ENCODE measurements at regions not wholly inside any gene's neighbourhood (a gene's known extent, or its start where the extent isn't known, plus 50 kb on each side); places are given as distances from the start of the nearest gene placed in this dataset.
"Not testable (repeated sequence)": the region's sequence is repeated elsewhere in the genome, so short reads cannot be mapped to it uniquely, and the experiment has no call there.

DNA sequence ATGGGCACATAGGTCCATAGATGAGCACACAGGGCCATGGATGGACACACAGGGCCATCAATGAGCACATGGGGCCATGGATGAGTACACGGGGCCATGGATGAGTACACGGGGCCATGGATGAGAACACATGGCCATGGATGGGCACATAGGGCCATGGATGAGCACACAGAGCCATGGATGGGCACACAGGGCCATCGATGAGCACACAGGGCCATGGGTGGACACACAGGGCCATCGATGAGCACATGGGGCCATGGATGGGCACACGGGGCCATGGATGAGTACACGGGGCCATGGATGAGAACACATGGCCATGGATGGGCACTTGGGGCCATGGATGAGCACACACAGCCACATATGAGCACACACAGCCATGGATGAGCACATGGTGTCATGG, 192.6 kb upstream of the HDAC4 start:
- Mint-ChIP-seq H3K27me3 (peaks cover 0 to 6% (median 0%) of the 10 kb centered on the region in 3 donors), H3K4me1 (peaks cover 0 to 4% (median 0%) of the 10 kb centered on the region in 3 donors), H3K36me3 (no peaks in the 10 kb centered on the region), H3K27ac (peak overlapping the region in 1 of 6 donors; percentile 82), H3K9me3 (peaks cover 1 to 18% (median 5%) of the 10 kb centered on the region in 7 donors), H3K4me3 (no peak overlapping the region)
- no peak for ATAC-seq (ENCODE audit: low read depth in 2 of 2)
- DNase-seq: no peak

DNA sequence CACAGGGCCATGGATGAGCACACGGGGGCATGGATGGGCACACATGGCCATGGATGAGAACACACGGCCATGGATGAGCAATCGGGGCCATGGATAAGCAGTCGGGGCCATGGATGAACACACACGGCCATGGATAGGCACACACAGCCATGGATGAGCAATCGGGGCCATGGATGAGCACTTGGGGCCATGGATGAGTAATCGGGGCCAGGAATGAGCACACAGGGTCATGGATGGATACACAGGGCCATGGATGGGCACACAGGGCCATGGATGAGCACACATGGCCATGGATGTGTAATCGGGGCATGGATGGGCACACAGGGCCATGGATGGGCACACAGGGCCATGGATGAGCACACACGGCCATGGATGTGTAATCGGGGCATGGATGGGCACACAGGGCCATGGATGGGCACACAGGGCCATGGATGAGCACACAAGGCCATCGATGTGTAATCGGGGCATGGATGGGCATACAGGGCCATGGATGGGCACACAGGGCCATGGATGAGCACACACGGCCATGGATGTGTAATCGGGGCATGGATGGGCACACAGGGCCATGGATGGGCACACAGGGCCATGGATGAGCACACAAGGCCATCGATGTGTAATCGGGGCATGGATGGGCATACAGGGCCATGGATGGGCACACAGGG, 191.9 kb upstream of the HDAC4 start:
- DNase-seq; H3K4me1 Mint-ChIP-seq; H3K4me3 Mint-ChIP-seq; H3K36me3 Mint-ChIP-seq; ATAC-seq (ENCODE audit: low read depth in 2 of 2); H3K27me3 Mint-ChIP-seq: not testable (repeated sequence)
- peak overlapping the region in 1 of 6 donors; percentile 50 for H3K27ac Mint-ChIP-seq
- peaks cover 1 to 18% (median 5%) of the 10 kb centered on the region in 7 donors for H3K9me3 Mint-ChIP-seq

DNA sequence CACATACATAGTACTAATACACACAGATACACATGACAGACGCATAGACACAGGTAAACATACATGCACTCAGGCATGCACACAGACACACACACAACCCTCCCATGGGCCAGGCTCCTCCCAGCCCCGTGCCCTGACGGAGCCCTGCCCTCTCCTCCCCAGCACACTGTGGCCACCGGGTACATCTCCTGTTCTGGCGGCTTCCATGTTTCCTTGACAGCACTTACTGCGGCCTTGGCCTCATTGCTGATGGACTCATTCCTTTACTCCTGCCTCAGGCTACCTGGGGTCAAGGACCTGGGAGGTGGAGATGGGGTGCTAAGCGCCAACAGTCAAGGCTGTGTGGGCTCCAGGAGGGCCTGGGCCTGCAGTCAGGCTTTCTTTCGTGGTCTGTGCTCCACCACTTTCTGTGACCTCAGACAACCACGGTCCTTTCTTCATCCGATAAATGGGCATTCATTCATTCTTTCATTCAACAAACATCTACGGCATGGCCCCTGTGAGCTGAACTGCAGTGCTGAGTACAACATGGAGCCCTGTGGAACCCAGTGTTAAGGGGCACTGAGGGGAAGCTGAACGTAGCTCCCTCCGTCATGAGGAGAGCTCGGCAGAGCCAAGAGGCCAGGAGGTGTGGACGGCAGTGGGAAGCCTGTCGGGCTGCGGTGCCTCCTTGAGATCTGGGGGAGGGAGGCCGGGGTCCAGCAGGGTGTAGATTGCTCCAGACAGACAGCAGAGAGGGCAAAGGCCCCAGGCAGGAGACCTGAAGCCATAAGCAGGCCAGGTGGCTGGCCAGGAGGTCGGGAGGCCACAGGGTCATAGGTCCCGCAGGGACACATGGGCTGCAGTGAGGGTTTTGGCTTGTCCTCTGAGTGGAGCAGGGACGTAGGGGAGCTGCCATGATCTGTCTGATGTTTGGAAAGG, 190.4 kb upstream of the HDAC4 start:
- peaks cover 0 to 4% (median 0%) of the 10 kb centered on the region in 3 donors for H3K4me1 Mint-ChIP-seq
- no peaks in the 10 kb centered on the region for H3K36me3 Mint-ChIP-seq
- ATAC-seq (ENCODE audit: low read depth in 2 of 2) (no peak), DNase-seq (no peak)
- H3K27ac Mint-ChIP-seq: peak overlapping the region in 4 of 6 donors; percentile 5 to 82 (median 50)
- H3K27me3 Mint-ChIP-seq: peaks cover 0 to 17% (median 4%) of the 10 kb centered on the region in 3 donors
- peaks cover 1 to 18% (median 5%) of the 10 kb centered on the region in 7 donors for H3K9me3 Mint-ChIP-seq
- H3K4me3 Mint-ChIP-seq: no peak overlapping the region

DNA sequence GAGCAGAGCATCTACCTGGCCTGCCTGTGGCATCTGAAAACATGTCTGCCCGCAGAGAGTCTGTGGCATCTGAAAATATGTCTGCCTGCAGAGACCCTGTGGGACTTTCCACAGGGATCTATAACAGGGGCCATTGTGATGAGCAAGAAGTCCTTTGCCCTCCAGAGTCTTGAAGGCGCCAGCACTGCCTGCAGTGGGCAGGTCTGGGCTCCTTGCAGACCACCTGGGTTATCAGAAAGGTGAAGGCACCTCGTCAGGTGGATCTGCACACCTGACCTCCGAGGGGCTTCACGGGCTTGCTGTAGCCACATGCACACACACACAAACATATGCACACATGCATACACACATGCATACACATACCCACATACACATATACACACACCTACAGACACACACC, 189.5 kb upstream of the HDAC4 start:
- Mint-ChIP-seq H3K27me3 (peaks cover 1 to 20% (median 4%) of the 10 kb centered on the region in 3 donors), H3K4me1 (peaks cover 0 to 4% (median 0%) of the 10 kb centered on the region in 3 donors), H3K36me3 (no peaks in the 10 kb centered on the region), H3K27ac (no peak overlapping the region), H3K9me3 (peaks cover 1 to 18% (median 5%) of the 10 kb centered on the region in 7 donors), H3K4me3 (no peak overlapping the region)
- no peak for DNase-seq
- no peak for ATAC-seq (ENCODE audit: low read depth in 2 of 2)

DNA sequence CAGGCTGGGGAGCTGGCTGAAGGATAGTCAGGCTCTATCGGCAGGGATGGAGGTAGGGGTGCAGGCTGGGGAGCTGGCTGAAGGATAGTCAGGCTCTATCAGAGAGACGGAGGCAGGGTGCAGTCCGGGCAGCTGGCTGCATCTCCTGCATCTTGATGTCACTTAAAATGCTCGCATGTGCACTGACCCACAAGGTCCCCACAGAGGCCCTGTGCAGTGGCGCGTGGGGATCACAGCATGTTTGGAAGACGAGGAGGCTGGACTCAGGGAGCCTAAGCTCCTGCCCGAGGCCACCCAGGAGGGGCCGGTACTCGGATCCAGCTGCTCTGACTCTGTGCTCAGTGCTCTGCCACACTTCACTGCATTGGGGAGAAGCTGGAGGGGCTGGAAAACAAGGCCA, 189.0 kb upstream of the HDAC4 start:
- H3K4me1 Mint-ChIP-seq: peaks cover 0 to 4% (median 0%) of the 10 kb centered on the region in 3 donors

DNA sequence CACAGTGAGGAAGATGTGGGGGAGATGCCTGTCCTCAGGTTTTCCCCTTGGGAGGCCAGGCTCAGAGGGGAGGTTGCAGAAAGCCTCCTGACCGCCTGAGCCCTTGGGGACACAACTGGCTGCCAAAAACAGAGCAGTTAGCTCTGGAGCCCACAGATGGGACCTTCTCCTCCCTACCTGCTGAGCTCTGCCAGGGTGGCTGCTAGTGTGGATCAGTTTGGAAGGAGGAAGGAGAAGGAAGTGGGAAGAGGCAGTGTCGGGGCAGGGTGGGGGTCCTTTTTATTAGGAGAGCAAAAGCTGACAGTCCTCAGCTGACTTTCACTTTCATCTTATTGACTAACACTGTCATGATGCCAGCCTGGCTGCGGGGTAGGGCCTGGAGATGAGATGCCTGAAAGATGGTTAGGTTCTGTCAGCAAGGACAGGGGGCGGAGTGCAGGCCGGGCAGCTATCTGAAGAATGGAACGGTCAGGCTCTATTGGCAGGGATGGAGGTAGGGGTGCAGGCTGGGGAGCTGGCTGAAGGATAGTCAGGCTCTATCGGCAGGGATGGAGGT, 188.5 kb upstream of the HDAC4 start:
- H3K4me1 Mint-ChIP-seq: peaks cover 0 to 4% (median 0%) of the 10 kb centered on the region in 3 donors
- H3K27ac Mint-ChIP-seq: peak overlapping the region in 1 of 6 donors; percentile 77
- H3K36me3 Mint-ChIP-seq: no peaks in the 10 kb centered on the region
- no peak overlapping the region for H3K4me3 Mint-ChIP-seq
- ATAC-seq (ENCODE audit: low read depth in 2 of 2) (no peak), DNase-seq (no peak)
- peaks cover 4 to 26% (median 10%) of the 10 kb centered on the region in 3 donors for H3K27me3 Mint-ChIP-seq
- peaks cover 0 to 18% (median 5%) of the 10 kb centered on the region in 7 donors for H3K9me3 Mint-ChIP-seq

More for the DNA sequence above, 189.0 kb upstream of the HDAC4 start:
- DNase-seq (no peak), ATAC-seq (ENCODE audit: low read depth in 2 of 2) (no peak)
- Mint-ChIP-seq H3K27me3 (peaks cover 4 to 25% (median 6%) of the 10 kb centered on the region in 3 donors), H3K36me3 (no peaks in the 10 kb centered on the region), H3K27ac (no peak overlapping the region), H3K4me3 (no peak overlapping the region), H3K9me3 (peaks cover 1 to 18% (median 5%) of the 10 kb centered on the region in 7 donors)

DNA sequence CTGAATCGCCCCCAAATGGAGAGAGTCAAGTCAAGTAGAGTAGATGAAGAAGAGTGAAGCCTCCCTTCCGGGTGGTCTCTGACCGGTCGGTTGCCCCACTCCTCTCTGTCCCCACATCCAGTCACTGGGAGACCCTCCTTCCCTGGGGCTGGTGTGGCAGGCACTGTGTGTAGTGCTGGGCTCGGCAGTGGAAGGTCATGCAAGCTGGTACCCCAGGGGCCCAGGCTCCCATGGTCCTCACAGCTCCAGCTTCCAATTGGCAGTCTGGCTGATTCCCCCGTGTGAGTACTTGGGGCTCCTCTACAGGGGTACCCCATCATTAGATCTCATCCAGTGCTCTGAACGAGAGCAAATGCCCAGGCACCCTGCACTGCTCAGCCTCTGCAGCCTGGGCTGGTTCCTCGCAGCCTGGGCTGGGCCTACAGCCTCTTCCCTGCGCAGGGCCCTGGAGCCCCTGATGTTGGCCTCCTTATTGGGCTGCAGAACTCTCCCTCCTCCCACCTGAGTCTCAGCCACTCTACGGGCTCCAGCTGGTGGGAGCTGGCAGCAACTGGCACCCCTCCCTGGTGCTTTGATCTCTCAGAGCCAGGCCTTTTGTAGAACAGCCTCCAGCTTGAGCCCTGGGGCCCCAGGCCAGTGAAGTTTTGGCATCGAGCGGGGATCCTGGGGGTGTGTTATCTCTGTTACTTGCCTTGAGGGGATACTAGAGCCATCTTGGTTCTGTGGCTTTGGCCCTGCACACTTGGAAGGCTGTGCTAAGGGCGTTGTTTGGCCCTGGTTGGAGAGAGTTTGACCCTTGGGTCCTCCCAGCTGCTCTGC, 187.8 kb upstream of the HDAC4 start:
- Mint-ChIP-seq H3K4me3 (no peak overlapping the region), H3K4me1 (peaks cover 0 to 4% (median 0%) of the 10 kb centered on the region in 3 donors), H3K36me3 (no peaks in the 10 kb centered on the region), H3K27me3 (peaks cover 4 to 27% (median 12%) of the 10 kb centered on the region in 3 donors), H3K9me3 (peaks cover 0 to 18% (median 5%) of the 10 kb centered on the region in 7 donors), H3K27ac (no peak overlapping the region)
- ATAC-seq (ENCODE audit: low read depth in 2 of 2) (no peak), DNase-seq (no peak)

DNA sequence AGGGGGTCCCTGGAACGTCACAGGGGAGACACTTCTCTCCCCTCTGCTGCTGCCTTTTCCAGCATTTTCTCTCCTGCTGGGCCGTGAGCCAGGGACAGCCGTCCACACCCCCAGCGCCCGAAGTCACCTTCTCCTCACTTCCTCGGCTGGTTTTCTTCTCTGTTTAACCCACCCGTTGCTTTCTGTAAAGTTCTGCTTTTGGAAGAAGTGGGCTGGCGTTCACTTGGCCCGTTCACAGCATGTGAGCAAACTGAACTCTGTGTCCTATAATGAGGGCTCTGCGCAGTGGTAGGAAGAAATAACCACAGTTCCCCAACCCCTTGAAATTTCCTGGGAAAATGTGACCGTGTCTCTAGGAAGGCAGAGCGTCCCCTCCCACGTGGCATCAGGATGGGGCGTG, 187.0 kb upstream of the HDAC4 start:
- Mint-ChIP-seq H3K36me3 (no peaks in the 10 kb centered on the region), H3K4me1 (peaks cover 0 to 4% (median 0%) of the 10 kb centered on the region in 3 donors), H3K4me3 (no peak overlapping the region), H3K27ac (no peak overlapping the region), H3K27me3 (peaks cover 4 to 35% (median 18%) of the 10 kb centered on the region in 3 donors), H3K9me3 (peaks cover 0 to 18% (median 5%) of the 10 kb centered on the region in 7 donors)
- DNase-seq (no peak), ATAC-seq (ENCODE audit: low read depth in 2 of 2) (no peak)

DNA sequence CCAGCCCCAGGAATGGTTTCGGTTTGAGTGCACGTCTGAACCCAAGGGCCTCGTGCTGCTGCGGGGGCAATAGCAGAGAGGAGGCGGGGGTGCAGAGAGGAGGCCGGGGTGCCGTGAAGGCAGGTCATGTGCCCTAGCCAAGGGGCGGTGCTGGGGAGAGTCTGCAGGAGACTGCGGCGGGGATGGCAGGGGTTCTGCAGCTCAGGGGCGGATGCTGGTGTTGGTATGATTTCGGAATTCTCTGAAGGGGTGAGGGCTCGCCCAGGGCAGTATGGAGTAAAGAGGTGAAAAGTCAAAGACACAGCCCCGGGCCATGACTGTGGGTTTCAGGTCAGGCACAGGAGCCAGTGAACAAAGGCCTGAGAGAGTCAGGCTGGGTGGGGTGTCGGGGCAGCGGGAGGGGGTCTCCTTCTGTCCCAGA, 186.5 kb upstream of the HDAC4 start:
- H3K4me3 Mint-ChIP-seq: no peak overlapping the region
- H3K4me1 Mint-ChIP-seq: peaks cover 0 to 4% (median 0%) of the 10 kb centered on the region in 3 donors
- H3K36me3 Mint-ChIP-seq: no peaks in the 10 kb centered on the region
- ATAC-seq (ENCODE audit: low read depth in 2 of 2): no peak
- DNase-seq: no peak
- peaks cover 0 to 18% (median 5%) of the 10 kb centered on the region in 7 donors for H3K9me3 Mint-ChIP-seq
- peaks cover 4 to 35% (median 18%) of the 10 kb centered on the region in 3 donors for H3K27me3 Mint-ChIP-seq
- no peak overlapping the region for H3K27ac Mint-ChIP-seq

DNA sequence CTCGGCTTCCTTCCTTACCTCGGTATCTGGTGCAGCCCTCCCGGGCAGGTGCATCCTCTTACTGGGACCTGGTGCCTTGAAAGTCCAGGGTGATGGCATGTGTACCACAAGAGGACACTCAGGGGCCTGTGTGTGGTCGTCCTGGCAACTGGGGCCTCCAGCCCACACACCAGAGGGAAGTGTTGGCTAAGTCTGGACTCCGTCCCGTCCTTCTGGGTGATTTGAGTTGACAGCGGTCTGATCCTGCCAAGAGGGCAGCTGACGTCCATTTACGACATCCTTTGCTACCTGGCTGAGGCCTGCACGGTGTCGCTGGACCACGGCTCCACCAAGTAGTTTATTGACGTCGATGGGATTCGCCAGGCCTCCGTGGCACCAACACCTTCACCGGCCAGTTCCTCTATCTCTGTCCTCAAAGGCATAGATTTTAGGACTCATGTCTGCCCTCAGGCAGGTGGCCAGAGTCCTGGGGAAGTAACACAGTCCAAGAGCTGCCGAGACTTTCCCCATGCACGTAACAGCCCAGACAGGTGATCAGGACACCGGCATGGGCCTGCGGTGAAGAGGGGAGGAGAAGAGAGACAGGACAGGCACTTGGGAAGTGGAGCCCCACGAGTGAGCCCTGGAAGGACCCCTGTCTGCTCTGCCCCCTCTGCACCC, 186.0 kb upstream of the HDAC4 start:
- Mint-ChIP-seq H3K9me3 (peaks cover 0 to 13% (median under 1%) of the 10 kb centered on the region in 7 donors), H3K27me3 (peaks cover 4 to 35% (median 18%) of the 10 kb centered on the region in 3 donors), H3K27ac (no peak overlapping the region), H3K36me3 (no peaks in the 10 kb centered on the region), H3K4me3 (no peak overlapping the region), H3K4me1 (peaks cover 0 to under 1% (median 0%) of the 10 kb centered on the region in 3 donors)
- DNase-seq (no peak), ATAC-seq (ENCODE audit: low read depth in 2 of 2) (no peak)

DNA sequence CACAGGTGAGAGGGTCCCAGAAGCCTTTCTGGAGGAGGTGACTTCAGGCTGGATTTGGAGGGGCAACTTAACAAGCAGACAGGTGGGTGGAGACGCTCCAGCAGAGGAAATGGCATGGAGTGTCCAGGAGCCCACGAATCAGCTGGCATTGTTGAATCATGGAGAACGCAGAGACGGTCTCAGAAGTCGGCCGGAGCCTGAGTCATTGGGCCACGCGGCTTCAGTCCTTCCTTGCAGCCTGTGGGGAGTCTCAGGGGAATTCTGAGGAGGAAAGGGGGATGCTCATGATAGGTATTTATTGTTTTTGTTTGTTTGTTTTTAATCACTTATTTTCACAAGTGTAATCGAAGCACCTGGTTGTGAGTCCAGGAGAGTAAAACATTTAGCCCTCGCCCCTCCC, 184.6 kb upstream of the HDAC4 start:
- Mint-ChIP-seq H3K9me3 (peaks cover 0 to under 1% (median 0%) of the 10 kb centered on the region in 7 donors), H3K4me1 (no peaks in the 10 kb centered on the region), H3K36me3 (no peaks in the 10 kb centered on the region), H3K4me3 (no peak overlapping the region), H3K27me3 (peaks cover 7 to 35% (median 18%) of the 10 kb centered on the region in 3 donors), H3K27ac (no peak overlapping the region)
- DNase-seq: no peak
- no peak for ATAC-seq (ENCODE audit: low read depth in 2 of 2)

DNA sequence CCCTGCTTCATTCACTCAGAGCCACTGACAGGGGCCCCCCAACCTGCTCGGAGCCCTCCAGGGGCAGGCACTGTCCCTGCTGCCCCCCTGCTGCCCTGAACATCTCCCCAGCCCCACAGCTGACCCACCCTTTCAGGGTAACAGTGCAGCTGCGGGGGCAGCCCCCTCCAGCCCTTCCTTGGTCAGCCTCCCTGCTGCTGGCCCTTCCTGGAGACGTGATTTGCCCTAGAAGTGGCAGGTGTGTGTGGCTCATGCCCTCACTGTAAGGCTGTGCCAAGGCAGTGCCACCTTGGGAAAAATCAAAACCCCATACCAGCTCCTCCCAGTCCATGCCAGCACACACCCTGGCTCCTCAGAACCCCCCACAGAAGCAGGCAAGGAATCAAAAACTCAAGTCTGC, 184.2 kb upstream of the HDAC4 start:
- no peak overlapping the region for H3K27ac Mint-ChIP-seq
- ATAC-seq (ENCODE audit: low read depth in 2 of 2): no peak
- no peaks in the 10 kb centered on the region for H3K9me3 Mint-ChIP-seq
- peaks cover 7 to 35% (median 18%) of the 10 kb centered on the region in 3 donors for H3K27me3 Mint-ChIP-seq
- no peak overlapping the region for H3K4me3 Mint-ChIP-seq
- H3K36me3 Mint-ChIP-seq: no peaks in the 10 kb centered on the region
- no peaks in the 10 kb centered on the region for H3K4me1 Mint-ChIP-seq
- DNase-seq: no peak
